Lung (tissue), 11 donors: ENCODE measurements at regions not wholly inside any gene's neighbourhood (a gene's known extent, or its start where the extent isn't known, plus 50 kb on each side); places are given as distances from the start of the nearest gene placed in this dataset.

Experiments used
- ATAC-seq: fragments of 200-7000 bp; cut with Tn5 transposase; one replicate; pipeline ENCODE4 v1.9.1; 2020; ENCODE audit warnings: moderate number of reproducible peaks; ENCODE audit not compliant: insufficient read depth, low FRiP score
- DNase-seq, 3 donors: peaks; one replicate each; pipeline ENCODE4 v3.0.0-alpha.2; 2013 to 2017
- H3K27ac ChIP-seq, 2 donors: one replicate each; pipeline ENCODE4 v1.5.1; 2013; ENCODE audit warnings: mild to moderate bottlenecking in 2 of 2, moderate library complexity in 2 of 2, control low read depth in 1 of 2, inconsistent platforms in 1 of 2, low read depth in 1 of 2, low read length in 1 of 2
- H3K27me3 ChIP-seq, 3 donors: one replicate each; pipeline ENCODE4 v1.5.1; 2013; ENCODE audit warnings: low read length in 2 of 3; ENCODE audit not compliant: control insufficient read depth in 3 of 3, insufficient read depth in 3 of 3
- H3K36me3 ChIP-seq, 4 donors: one replicate each; pipeline ENCODE4 v1.5.1; 2013; ENCODE audit warnings: low read length in 4 of 4, mild to moderate bottlenecking in 1 of 4, moderate library complexity in 1 of 4; ENCODE audit not compliant: control insufficient read depth in 4 of 4, insufficient read depth in 4 of 4
- H3K4me1 ChIP-seq, 5 donors: one replicate each; pipeline ENCODE4 v1.5.1; 2013; ENCODE audit warnings: low read length in 5 of 5, mild to moderate bottlenecking in 2 of 5, moderate library complexity in 1 of 5; ENCODE audit not compliant: control insufficient read depth in 5 of 5, insufficient read depth in 5 of 5
- H3K4me3 ChIP-seq: one replicate; pipeline ENCODE4 v1.5.1; 2013; ENCODE audit warnings: mild to moderate bottlenecking, control low read depth, moderate library complexity
- H3K9ac ChIP-seq, 2 donors: one replicate each; pipeline ENCODE4 v1.5.1; 2013; ENCODE audit warnings: low read length in 2 of 2, control low read depth in 1 of 2; ENCODE audit not compliant: insufficient read depth in 1 of 2
- H3K9me3 ChIP-seq, 4 donors: one replicate each; pipeline ENCODE4 v1.5.1; 2013; ENCODE audit warnings: low read length in 3 of 4, mild to moderate bottlenecking in 1 of 4, moderate library complexity in 1 of 4; ENCODE audit not compliant: control insufficient read depth in 4 of 4, insufficient read depth in 3 of 4
- CTCF ChIP-seq: IDR thresholded peaks from 2 replicates; pipeline ENCODE4 v1.5.1; 2012; ENCODE audit warnings: mild to moderate bottlenecking; ENCODE audit errors: control extremely low read depth, extremely low read depth
- WGBS, 2 donors: extraction: QIAGEN DNeasy Blood & Tissue Kit; methylation state at CpG; one replicate each; pipeline ENCODE4 v1.1.7; 2013; 5-methylcytosine and 5-hydroxymethylcytosine counted together
- donor health status: control.
- donor health status: control.
- donor health status: Bipolar disorder and iron deficiency.
- donor health status: healthy.
- donor health status: DM: yes; HTN: yes; CAD: no.

- Histone ChIP-seq H3K27ac (no peak overlapping the region), H3K4me1 (peaks cover 0 to 10% (median 3%) of the 10 kb centered on the region in 5 donors), H3K9ac (no peak overlapping the region), H3K9me3 (no peaks in the 10 kb centered on the region), H3K4me3 (no peak overlapping the region), H3K36me3 (no peaks in the 10 kb centered on the region), H3K27me3 (no peaks in the 10 kb centered on the region)
- no peak for TF ChIP-seq CTCF
- ATAC-seq, result no peak
- WGBS, 2 donors, result 89 to 93% methylated on average over 10 of the region's 10 CpGs
- DNase-seq, result no peak
Observed at GRCh38 chr6:108739496-108740330, 108.5 kb upstream of the ARMC2 start.

DNA sequence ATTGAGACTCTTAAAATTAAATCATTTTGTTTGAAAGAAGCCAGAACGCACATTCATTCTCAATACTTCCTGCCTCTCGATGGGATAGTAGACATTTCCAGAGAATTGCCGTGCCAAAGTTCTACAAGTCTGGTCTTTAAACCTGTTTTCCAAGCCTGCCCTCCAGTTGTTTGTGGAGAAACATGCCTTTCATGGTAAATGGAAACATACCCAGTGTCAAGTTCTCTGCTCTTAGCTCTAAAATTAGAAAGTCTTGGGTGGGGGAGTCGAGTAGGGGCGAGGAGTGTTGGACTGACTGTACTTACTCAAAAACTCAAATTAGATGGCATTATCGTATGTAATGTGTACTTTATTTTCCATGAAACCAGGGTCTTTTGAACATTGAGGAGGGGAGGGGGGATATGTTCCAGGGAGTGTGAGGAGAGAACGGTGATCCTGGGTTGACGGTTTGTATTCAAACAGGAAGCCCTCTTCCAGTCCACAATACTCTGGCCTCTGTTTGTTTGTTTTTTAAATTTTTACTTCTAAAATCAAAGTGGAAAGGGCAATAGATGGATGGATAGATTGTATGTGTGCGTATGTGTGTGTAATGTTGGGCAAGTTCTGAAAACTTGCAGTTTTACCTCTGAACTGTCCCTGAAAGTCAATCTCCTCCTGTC is 106.8 kb upstream of the ARMC2 start:
- H3K27ac ChIP-seq, result no peak overlapping the region
- H3K4me3 ChIP-seq, result no peak overlapping the region
- no peaks in the 10 kb centered on the region for H3K36me3 ChIP-seq
- H3K4me1 ChIP-seq, result peaks cover 0 to 17% (median 8%) of the 10 kb centered on the region in 5 donors
- H3K27me3 ChIP-seq, result no peaks in the 10 kb centered on the region
- no peaks in the 10 kb centered on the region for H3K9me3 ChIP-seq
- no peak for DNase-seq
- WGBS, 2 donors, result 66 to 72% methylated on average over 9 of the region's 9 CpGs
- H3K9ac ChIP-seq, result no peak overlapping the region
- ATAC-seq, result no peak
- TF ChIP-seq CTCF, result no peak

GRCh38 chr6:108742041-108742440 is 106.2 kb upstream of the ARMC2 start:
- ATAC-seq (peak; percentile 54), DNase-seq (no peak)
- Histone ChIP-seq H3K27ac (no peak overlapping the region), H3K9ac (no peak overlapping the region), H3K27me3 (no peaks in the 10 kb centered on the region), H3K9me3 (no peaks in the 10 kb centered on the region), H3K4me3 (no peak overlapping the region), H3K36me3 (no peaks in the 10 kb centered on the region), H3K4me1 (peaks cover 0 to 17% (median 8%) of the 10 kb centered on the region in 5 donors)
- WGBS, 2 donors, result 22 to 51% methylated on average over 2 of the region's 2 CpGs
- TF ChIP-seq CTCF, result no peak
